CD4-positive, alpha-beta T cell treated with Interleukin-17A for 4 hours (primary cell): ENCODE measurements at regions not wholly inside any gene's neighbourhood (a gene's known extent, or its start where the extent isn't known, plus 50 kb on each side); places are given as distances from the start of the nearest gene placed in this dataset.
A peak's percentile ranks its signal among the peaks of the same experiment; 100 is the strongest.

ENCODE experiments used
- DNase-seq: peaks from one replicate; pipeline ENCODE4 v3.0.0-alpha.2; 2020; ENCODE audit warnings: mixed read lengths

DNA sequence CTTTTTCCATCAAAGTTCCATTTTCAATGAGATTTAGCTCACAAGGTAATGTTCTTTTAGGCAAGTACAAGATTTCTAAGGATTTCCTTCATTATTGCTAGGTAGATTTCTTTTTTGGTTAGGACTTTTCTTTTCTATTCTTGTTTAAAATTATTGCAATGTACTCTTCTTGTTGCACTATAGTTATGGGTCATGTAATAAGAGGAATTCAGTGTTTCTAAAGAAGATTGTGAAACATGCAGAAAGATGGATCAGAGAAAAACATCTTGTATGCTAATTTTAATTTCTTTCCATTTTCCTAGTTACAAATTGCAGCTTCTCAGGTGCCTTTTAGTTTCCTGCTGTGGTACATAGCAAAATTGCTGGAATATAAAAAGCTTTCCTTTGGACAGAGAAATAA is 56.1 kb downstream of the BTG1 start:
- DNase-seq, result no peak

DNA sequence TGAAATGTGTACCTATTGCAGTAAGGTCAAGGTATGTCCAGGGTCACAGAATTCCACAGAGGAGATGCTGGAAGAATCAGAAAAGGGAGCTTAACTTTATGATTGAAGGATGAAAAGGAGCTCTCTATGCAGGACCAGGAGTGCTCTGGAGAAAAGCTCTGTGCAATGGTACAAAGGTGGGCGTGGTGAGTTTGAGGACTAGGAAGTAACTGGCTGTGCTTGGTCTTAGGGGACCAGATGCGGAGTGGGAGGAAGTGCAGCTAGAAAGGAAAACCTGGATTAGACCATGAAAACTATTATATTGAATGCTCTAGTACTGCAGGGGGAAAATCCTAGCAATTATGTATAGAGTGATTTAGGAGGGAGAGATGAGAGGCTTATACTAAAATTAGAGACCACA is 56.8 kb downstream of the BTG1 start:
- no peak for DNase-seq

DNA sequence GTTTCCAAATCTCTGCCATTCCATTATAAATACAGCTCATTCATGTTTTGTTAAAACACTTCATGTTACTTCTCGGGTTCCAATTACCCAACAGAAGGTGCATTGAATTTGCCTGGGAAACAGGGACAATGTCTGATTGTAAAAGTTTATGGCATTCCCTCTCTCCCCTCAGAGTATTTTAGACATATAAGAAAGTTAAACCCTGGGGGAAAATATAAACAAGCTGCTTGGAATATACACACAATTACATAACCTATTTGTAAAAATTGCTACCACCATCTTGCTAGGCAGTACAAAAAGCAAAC is 60.0 kb downstream of the BTG1 start:
- no peak for DNase-seq

DNA sequence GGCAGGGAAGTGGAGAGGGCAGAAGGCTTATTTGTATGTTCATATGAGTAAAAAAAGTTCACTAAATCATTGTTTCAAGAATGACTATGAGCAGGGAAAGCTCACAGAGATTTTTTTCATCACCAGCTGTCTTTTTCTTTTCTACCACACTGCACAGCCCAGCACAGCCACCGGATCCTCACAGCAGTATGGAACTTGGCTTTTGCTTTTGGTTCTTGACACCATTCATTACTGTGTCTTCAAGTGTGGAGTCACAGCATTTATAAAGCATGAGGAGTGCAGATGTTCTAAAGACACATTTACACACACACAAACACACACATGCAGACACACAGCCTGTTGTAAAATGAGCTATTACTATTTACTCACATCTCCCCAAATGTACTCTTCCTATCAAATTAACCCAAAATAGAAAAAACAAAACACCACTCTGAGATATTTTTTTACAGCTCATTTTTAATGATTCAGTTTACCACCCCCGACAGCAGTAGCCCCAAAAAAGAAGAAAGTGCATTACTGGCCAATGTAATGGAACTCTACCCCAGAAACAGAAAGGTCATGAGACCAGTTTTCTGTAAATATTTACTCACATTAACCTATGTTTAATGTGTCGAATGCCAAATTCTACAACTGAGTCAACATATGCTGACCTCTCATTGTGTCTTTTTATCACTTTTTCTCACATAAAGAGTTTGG is 60.5 kb downstream of the BTG1 start:
- DNase-seq, result no peak

DNA sequence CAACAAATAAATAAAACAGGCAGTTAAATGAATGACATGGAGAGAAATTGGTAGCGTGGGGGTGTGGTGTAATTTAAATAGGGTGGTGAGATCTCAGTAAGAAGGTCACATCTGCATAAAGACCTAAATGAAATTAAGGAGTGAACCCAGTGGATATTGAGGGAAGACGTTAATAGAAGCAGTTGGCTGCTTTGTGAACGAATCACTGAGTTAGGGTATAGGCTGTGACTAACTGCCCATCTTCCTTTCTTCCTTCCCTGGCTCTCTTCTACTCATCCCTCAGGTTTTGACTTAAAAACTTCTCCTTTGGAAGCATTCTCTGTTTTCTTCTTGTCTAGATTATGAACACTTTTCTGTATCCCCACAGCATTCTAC is 64.7 kb downstream of the BTG1 start:
- DNase-seq, result no peak

DNA sequence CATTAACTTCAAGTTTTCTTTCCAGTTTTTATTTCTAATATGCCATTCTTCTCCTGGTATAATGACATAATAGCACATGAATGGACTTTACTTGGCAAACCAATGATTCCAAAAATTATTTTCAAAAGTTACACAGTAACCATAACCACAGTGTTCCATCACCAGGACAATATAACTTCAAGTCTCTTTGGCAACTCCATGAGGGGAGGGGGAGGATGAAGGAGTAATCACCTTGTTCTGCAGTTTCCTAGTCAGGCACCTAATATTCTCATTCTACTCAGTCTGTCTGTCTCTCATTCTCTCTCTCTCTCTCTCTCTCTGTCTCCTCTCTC is 66.6 kb downstream of the BTG1 start:
- no peak for DNase-seq

DNA sequence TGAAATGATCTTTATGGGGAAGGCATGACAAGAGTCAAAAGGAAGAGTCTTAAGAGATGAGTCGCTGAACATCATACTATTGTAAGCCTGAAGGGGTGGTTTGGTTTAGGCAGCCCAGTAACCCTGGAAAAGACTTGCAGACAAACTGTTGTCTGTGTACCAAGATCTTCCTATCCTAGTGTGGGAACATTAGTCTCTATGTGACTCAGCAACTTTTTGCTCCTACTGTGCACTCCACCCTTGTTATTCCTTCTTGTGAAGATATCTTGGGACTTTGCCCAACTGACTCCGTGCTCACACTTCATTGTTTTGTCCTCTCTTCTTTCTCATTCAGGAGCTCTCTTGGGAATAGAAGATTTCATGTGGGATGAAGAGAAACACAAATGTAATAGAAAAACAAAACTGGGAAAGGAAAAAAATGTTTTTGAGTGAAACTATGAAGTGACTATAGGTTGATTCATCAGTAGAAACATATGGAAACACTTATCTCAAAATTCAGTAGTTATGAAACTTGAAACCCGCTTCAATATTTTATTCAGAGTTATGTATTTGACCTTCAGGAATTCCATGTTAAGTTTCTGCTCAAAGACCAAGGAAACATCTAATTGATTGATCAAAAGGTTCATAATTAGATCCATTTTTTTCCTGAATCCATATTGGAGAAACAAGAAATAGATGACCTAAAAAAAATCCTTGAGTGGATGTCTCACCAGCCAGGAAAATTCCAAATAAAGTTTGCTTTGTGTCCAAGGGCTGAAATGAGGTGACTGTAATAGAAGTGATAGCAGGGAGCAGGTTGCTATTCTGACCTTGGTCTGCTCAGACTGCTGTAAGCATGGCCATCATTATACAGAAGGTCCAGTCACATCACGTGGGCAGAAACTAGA is 67.2 kb downstream of the BTG1 start:
- DNase-seq, result no peak

DNA sequence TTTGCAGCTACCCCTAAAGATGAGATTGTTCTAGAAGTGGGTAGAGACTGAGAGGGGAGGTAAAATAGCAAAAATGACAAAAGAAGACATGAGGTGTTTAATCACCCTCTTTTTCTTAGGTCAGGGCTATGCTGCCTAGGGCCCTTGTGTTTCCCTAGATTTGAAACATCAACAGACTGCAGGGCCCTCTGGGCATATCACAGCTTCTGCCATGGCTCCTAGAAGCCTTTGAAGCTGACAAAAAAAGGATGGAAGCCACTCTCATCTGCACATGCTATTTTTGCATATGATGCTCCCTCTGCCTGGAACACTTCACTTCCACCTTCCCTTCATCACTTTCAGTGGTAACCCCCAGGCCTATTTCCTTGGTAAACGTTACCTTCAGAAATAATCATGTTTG is 68.1 kb downstream of the BTG1 start:
- DNase-seq, result no peak

DNA sequence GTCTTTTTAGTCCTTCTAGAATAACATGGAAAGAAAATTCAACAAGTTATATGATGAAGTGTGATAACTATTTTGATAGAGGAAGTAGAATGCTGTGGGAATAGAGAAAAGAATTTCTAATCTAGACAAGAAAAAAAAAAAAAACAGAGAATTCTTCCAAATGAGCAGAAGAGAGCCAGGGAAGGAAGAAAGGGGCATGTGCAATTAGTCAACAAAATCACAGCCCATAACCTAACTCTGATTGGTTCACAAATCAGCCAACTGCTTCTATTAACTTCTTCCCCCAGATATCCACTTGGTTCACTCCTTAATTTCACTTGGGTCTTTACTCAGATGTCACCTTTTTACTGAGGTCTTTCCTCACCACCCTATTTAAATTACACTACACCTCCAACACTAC is 69.5 kb downstream of the BTG1 start:
- no peak for DNase-seq

DNA sequence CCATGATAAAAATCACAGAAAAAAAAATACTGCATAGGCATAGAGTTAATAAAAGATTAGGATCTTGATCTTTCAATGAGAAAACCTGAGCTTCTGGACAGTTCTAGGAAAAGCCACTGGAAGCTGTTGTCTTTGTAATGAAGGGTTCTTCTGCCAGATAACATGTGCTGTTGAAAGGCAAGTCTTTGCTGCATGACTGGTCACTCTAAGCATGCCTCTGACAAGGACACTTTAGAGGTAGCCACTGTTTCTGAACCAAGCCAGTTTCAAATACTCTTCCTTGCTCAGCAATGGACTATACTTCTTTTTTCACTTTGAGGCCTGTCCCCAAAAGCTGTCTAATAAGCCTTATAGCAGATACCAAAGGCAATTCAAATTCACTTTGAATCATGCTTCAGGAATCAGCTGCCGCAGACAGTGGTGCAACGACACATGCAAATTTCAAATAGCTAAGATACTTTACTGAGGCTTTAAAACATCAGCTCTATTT is 70.2 kb downstream of the BTG1 start:
- no peak for DNase-seq

DNA sequence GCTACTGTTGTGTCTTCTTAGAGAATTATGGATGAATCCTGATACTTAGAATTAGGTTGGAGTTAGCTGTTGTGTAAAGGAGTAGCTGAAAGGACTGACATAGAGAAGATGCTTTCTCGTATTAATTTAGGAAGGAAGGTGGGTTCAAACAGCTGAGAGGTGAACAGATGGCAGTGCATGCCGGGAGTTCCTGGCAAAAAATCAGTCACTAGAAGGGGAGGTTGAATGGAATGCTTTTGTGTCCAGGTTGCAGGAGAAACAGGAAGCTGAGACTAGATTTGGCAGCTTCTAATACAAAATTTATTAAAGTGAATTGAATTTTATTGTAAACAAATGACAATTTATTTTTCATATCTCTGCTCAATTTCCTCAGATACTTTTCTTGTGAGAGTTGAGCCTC is 70.8 kb downstream of the BTG1 start:
- DNase-seq, result no peak

DNA sequence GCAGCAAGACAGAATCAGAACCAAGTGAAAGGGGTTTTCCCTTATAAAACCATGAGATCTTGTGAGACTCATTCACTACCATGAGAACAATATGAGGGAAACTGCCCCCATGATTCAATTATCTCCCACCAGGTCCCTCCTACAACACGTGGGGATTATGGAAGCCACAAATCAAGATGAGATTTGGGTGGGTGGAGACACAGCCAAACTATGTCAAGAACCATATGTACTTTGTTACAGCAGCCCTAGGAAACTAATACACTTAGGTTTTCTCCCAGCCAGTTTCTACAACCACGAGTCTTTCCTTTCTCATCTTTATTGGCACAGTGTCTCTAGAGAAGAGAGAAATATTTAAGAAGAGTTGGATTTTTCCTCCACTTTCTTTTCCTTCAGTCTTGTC is 72.6 kb downstream of the BTG1 start:
- DNase-seq, result no peak

DNA sequence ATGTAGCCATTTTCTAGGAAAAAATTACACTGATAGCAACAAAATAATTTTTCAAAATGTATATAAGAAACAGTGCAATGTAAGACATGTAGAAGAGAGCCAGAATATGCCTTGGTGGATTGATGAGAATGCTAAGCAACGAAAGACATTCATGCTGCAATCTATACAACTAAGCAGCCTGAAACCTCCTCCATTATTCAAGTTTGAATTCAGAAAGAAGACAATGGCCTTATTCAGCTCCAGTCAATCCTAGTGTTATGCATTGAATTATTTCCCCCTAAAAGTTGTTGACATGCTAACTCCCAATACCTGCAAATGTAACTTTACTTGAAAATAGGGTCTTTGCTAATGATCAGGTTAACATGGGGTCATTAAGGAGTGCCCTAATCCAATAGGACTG is 73.5 kb downstream of the BTG1 start:
- DNase-seq, result no peak

DNA sequence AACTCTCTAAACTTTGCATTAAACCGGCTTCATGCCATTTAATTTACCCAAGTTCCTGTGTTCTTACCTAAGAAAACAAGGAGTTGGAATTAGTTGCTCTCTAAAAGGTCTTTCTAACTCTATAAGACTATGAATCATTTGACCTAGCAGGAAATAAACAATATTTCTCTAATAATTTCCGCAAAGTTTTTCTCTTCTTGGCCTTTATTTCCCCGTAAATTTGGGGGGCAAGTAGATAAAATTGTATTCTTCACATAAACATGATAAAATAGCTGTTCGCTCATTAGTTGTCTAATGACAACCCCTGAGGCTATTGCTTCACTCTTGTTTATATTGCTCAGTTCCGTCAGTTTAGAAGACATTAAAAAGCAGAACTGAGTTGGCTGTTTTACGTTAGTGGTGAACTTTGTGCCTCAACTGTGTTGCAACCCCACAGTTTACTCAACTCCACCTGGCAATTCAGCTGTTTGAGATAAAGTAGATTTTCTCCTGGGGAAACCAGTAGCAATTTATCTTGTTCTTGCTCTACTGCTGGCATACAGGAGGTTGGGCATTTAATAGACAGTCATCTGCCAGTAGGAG is 74.7 kb downstream of the BTG1 start:
- no peak for DNase-seq

DNA sequence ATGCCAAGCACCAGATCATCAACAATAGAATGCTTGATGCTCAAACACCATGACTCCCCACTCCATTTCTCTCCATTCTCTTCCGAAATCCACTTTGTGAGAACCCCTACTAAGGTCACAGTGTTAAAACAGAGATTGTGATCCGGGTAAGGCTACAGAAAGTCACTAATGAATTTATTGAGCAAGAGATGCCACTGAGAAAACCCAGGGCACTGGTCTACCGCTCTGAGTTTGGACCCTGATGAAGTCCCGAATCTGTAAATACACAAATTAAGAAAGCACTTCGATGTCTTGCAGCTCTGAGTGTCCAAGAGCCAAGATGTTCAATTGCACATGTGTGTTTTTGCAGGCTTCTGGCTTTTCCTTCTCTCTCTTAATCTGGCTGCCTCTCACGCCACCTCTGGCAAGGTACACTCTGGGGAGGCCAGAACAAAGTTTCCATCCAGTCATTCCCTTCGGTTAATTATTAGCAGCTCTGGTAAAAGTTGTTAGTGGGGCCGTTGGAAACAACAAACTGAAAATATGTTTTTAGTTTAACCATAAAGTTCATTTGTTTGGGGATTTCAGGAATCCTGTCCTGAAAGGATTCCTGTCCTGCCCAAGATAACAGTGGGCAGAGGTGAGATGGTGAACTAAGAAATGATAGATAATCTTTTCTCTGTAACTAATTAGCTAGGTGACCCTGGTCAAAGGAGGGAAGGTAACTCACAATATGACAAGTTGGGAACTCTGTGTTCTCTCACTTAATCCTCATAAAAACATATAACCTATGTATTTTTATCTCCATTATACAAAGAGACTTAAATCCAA is 75.4 kb downstream of the BTG1 start:
- DNase-seq, result no peak

DNA sequence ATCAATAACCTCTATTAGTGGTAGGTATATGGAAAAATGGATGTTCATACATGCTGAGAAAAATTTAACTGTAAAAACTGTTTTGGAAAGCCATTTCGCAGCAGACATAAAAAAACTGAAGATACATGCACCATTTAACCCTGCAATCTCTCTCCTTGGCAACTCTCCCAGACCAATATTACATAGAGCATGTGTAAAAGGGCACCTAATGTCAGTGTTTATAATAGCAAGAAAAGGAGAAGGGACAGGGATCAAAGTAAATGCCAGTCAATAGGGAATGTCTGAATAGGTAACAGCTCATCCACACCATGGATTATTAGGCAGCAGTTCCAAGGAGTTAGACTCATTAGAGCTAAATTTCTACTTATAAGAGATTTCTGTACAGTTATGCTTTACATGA is 77.2 kb downstream of the BTG1 start:
- DNase-seq, result no peak

DNA sequence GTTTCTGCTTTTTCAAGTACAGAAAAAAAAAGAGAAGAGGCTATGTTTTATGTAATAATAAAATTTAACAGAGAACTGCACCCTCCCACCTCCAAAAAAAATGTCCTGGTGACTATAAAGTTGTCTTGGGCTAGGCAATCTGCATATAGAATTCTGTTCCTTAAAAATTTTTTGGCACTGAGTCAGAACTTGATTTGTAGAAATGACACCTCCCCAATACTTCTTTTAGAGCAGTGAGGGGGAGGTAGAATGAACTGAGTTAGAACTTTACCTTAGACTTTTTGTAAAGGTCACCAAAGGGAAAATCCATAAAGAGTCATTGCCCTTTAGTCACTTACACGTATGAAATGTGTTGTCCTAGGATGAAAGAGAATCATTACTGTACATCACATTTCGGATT is 80.0 kb downstream of the BTG1 start:
- no peak for DNase-seq

DNA sequence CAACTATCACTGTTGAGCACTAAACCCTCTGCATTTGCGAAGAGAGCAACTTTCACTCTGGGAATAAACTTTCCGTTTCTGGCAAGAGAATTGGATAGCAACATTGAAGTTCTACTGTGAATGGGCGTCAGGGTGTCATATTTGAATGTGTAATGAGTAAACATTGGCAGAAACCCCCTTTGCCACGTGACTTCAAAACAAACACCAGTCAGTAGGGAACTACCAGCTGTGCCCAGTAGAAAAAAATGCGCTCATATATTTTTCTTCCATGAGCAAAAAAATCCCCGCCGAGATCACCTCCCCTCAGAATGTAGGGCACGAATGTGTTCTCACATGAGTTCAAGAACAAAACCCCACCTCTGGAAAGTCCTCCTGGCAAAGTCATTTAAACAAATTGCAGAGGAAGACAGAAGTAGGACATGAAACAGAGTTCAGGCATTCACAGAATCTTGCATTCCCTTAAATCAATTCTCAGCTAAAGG is 80.6 kb downstream of the BTG1 start:
- peak; percentile 26 for DNase-seq

DNA sequence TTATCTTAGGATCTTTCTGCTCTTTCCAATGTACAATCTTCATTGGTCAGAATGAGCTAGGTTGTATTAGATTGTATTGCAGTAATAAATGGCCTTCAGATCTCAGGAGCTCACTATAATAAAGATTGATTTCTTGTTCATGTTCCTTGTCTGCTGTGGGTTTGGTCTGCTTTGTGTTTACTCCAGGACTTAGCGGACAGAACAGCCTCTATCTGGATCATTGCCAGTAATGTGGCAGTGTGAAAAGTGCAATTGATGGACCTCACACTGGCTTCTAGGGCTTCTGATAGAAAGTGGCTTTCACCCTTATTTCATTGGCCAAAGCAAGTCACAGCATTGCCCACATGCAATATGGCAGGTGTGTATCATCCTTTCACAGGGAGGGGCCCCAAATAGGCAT is 81.2 kb downstream of the BTG1 start:
- no peak for DNase-seq

DNA sequence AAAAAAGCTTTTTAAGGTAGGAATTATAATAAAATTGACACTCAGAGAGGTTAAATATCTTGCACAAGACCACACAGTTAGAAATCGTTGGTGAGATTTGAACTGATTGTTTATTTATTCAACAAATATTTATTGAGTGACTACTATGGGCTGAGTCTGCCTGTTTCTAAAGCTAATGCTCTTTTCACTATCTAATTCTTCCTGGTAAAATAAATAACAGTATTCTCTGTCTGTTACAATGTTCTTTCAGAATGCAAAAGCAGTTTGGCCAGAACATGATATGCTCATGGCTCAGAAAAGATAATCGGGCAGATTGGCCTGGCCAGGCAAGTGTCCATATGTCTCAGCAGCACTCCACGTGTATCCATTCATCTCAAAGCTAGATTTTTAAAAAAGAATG is 82.0 kb downstream of the BTG1 start:
- no peak for DNase-seq

DNA sequence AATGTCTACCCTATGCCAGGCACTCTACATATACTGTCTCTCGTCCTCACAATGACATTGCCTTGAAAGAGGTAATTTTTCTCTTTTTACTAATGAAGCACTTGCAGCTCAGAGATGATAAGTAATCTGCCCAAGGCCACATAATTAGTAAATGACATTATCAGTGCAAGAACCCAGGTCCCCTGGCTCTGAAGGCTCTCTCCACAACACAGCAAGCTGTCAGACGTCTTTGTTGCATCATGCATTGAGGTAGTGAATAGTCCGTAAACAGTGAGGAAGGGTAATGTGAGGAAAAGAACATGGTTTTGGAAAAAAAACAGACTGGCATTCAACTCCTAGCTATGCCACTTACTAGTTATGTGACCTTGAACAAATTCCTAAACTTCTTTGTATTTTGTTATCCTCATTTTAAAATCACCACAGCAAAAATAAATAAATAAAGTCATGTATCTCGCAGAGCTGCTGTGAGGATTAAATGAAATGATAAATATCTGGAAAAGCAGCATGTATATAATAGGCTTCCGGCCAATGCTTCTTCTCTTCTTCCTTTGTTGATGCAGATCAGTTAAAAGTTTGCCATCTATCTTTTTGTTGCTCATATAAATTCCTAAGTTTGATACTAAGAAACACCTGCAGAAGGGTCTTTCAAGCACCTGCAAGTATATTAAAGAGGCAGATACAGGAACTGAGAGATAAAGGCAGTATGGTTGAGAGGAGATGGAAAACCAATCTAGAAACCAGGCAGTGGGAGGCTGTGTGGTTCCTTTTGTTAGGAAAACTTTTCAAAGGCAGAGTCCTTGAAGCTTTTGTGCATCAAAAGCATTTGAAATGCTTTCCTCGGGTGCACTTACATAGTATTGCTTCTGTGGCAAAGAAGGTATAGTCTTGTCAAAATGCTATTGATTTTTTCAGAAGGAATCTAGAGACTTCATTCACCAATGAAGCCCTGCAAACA is 82.8 kb downstream of the BTG1 start:
- DNase-seq, result no peak

DNA sequence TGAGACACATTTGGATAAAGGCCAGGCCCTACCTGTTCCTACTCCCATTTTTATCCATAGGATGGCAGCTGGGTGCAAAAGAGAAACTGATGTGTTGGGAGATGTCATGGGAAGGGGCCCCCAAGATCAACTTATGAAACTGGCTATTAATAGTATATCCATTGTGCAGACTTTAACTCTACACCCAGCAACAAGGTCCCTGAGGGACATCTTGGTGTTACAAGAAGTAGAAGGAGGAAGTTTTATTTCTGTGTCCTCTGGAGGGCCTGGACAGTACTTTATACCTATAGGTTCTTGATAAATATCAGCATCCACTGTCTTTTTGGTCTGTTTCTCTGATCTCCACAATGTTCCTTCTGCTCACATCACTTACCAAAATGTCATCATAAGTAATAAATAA is 84.6 kb downstream of the BTG1 start:
- DNase-seq, result no peak
